Naive thymus-derived CD4-positive, alpha-beta T cell (primary cell): ENCODE measurements at regions not wholly inside any gene's neighbourhood (a gene's known extent, or its start where the extent isn't known, plus 50 kb on each side); places are given as distances from the start of the nearest gene placed in this dataset.

Source experiments
- ATAC-seq: fragments of 150-1000 bp; cut with Tn5 transposase; 2 replicates; pipeline ENCODE4 v1.10.0; 2021; ENCODE audit warnings: mild to moderate bottlenecking, moderate library complexity
- CTCF ChIA-PET: fragments of 350-600 bp; sonication (Branson Sonifier 250); formaldehyde crosslinking; loops from one replicate; lab custom pipeline; 2021; ENCODE audit warnings: antibody characterized with exemption; lab: Charles Lee
- POLR2A ChIA-PET: fragments of 350-600 bp; sonication (Branson Sonifier 250); formaldehyde crosslinking; loops from one replicate; lab custom pipeline; 2021; ENCODE audit warnings: antibody characterized with exemption, inconsistent platforms; lab: Charles Lee
- DNase-seq, 9 donors: peaks; one replicate each; pipeline versions ENCODE4 v3.0.0 to v3.0.0-alpha.2; 2020 to 2022; ENCODE audit warnings: mixed read lengths in 1 of 9
- H3K27ac ChIP-seq: one replicate; pipeline ENCODE4 v1.7.0; 2013; ENCODE audit warnings: mild to moderate bottlenecking, low read depth, low read length, moderate library complexity
- H3K27me3 ChIP-seq, 2 donors: one replicate each; pipeline ENCODE4 v1.7.0; 2013; ENCODE audit warnings: low read length in 2 of 2, mild to moderate bottlenecking in 2 of 2, moderate library complexity in 2 of 2; ENCODE audit not compliant: control insufficient read depth in 2 of 2, insufficient read depth in 2 of 2
- H3K36me3 ChIP-seq, 3 experiments: 1 replicate in 2 of 3; 2 replicates in 1 of 3; pipeline ENCODE4 v1.7.0; 2013; ENCODE audit warnings: low read length in 3 of 3, mild to moderate bottlenecking in 3 of 3, moderate library complexity in 1 of 3; ENCODE audit not compliant: insufficient read depth in 3 of 3, control insufficient read depth in 2 of 3
- H3K4me1 ChIP-seq, 2 donors: one replicate each; pipeline ENCODE4 v1.7.0; 2013; ENCODE audit warnings: low read length in 2 of 2, mild to moderate bottlenecking in 2 of 2, moderate library complexity in 1 of 2; ENCODE audit not compliant: control insufficient read depth in 2 of 2, insufficient read depth in 2 of 2
- H3K4me3 ChIP-seq: 2 replicates; pipeline ENCODE4 v1.7.0; 2013; ENCODE audit warnings: mild to moderate bottlenecking, low read length
- H3K9me3 ChIP-seq, 3 experiments: 1 replicate in 2 of 3; 2 replicates in 1 of 3; pipeline ENCODE4 v1.7.0; 2013; ENCODE audit warnings: low read length in 3 of 3; ENCODE audit not compliant: control insufficient read depth in 2 of 3
- H3K27ac Mint-ChIP-seq, 9 donors: one replicate each; pipeline ENCODE4 v1.8.0; 2020 to 2022; ENCODE audit warnings: mixed read lengths in 9 of 9, mild to moderate bottlenecking in 8 of 9, moderate library complexity in 5 of 9, inconsistent platforms in 2 of 9
- H3K27me3 Mint-ChIP-seq, 5 donors: one replicate each; pipeline ENCODE4 v1.8.0; 2021 to 2022; ENCODE audit warnings: mixed read lengths in 5 of 5, mild to moderate bottlenecking in 1 of 5
- H3K36me3 Mint-ChIP-seq, 5 donors: one replicate each; pipeline ENCODE4 v1.8.0; 2020 to 2022; ENCODE audit warnings: mixed read lengths in 5 of 5, mild to moderate bottlenecking in 3 of 5, inconsistent platforms in 1 of 5
- H3K4me1 Mint-ChIP-seq, 7 donors: one replicate each; pipeline ENCODE4 v1.8.0; 2020 to 2022; ENCODE audit warnings: mixed read lengths in 7 of 7, mild to moderate bottlenecking in 3 of 7, inconsistent platforms in 1 of 7
- H3K4me3 Mint-ChIP-seq, 10 donors: one replicate each; pipeline ENCODE4 v1.8.0; 2020 to 2022; ENCODE audit warnings: mild to moderate bottlenecking in 10 of 10, mixed read lengths in 10 of 10, moderate library complexity in 6 of 10, inconsistent platforms in 2 of 10
- H3K9me3 Mint-ChIP-seq, 11 donors: one replicate each; pipeline ENCODE4 v1.8.0; 2020 to 2022; ENCODE audit warnings: mixed read lengths in 11 of 11, mild to moderate bottlenecking in 4 of 11, inconsistent platforms in 1 of 11, moderate library complexity in 1 of 11
- intact Hi-C, 2 donors: fragments of 100-400 bp; cut with micrococcal nuclease; formaldehyde crosslinking; loops; one replicate each; pipeline ENCODE4 v1.15.1; 2023

GRCh38 chr20:7091655-7092054, 324.2 kb downstream of the BMP2 start:
- DNase-seq = no peak
- Histone ChIP-seq H3K9me3 (peaks cover 0 to under 1% (median 0%) of the 10 kb centered on the region in 3 experiments), H3K4me3 (no peak overlapping the region), H3K27me3 (no peaks in the 10 kb centered on the region), H3K27ac (no peak overlapping the region), H3K4me1 (no peaks in the 10 kb centered on the region), H3K36me3 (no peaks in the 10 kb centered on the region)
- Mint-ChIP-seq H3K4me1 (no peaks in the 10 kb centered on the region), H3K27me3 (peaks cover 0 to 7% (median 0%) of the 10 kb centered on the region in 5 donors), H3K36me3 (no peaks in the 10 kb centered on the region), H3K9me3 (peaks cover 0 to 12% (median 5%) of the 10 kb centered on the region in 11 donors), H3K4me3 (no peak overlapping the region), H3K27ac (no peak overlapping the region)
- ATAC-seq = no peak
- POLR2A ChIA-PET = no interaction called here
- CTCF ChIA-PET = no interaction called here
- intact Hi-C loops = loop anchor here in 1 of 2 donors (5.0 kb wide), 1 partner anchor 324 kb away; the partner anchor contains the start of gene BMP2

- intact Hi-C loops = loop anchor here in 1 of 2 donors (5.0 kb wide), 1 partner anchor 327 kb away; the partner anchor contains the start of gene BMP2
- Histone ChIP-seq H3K4me3 (no peak overlapping the region), H3K36me3 (no peaks in the 10 kb centered on the region), H3K27ac (no peak overlapping the region), H3K4me1 (no peaks in the 10 kb centered on the region), H3K9me3 (peaks cover 0 to 10% (median 0%) of the 10 kb centered on the region in 3 experiments), H3K27me3 (no peaks in the 10 kb centered on the region)
- CTCF ChIA-PET = no interaction called here
- ATAC-seq (no peak), DNase-seq (no peak)
- Mint-ChIP-seq H3K9me3 (peaks cover 0 to 33% (median 10%) of the 10 kb centered on the region in 11 donors), H3K4me3 (no peak overlapping the region), H3K4me1 (no peaks in the 10 kb centered on the region), H3K36me3 (no peaks in the 10 kb centered on the region), H3K27me3 (peaks cover 0 to 7% (median 0%) of the 10 kb centered on the region in 5 donors), H3K27ac (no peak overlapping the region)
- POLR2A ChIA-PET = no interaction called here
These were observed 327.0 kb downstream of the BMP2 start for GRCh38 chr20:7094438-7094997.

GRCh38 chr20:7106910-7107309, 339.4 kb downstream of the BMP2 start:
- Histone ChIP-seq H3K27me3 (no peaks in the 10 kb centered on the region), H3K36me3 (no peaks in the 10 kb centered on the region), H3K27ac (no peak overlapping the region), H3K9me3 (peaks cover 0 to 4% (median 0%) of the 10 kb centered on the region in 3 experiments), H3K4me3 (no peak overlapping the region), H3K4me1 (no peaks in the 10 kb centered on the region)
- no peak overlapping the region for H3K4me3 Mint-ChIP-seq
- ATAC-seq (no peak), DNase-seq (no peak)
- ChIA-PET POLR2A (no interaction called here), CTCF (no interaction called here)
- intact Hi-C loops = no loop called here
- H3K36me3 Mint-ChIP-seq = no peaks in the 10 kb centered on the region
- no peak overlapping the region for H3K27ac Mint-ChIP-seq
- no peaks in the 10 kb centered on the region for H3K27me3 Mint-ChIP-seq
- peaks cover 0 to 23% (median 3%) of the 10 kb centered on the region in 11 donors for H3K9me3 Mint-ChIP-seq
- no peaks in the 10 kb centered on the region for H3K4me1 Mint-ChIP-seq

- intact Hi-C loops = no loop called here
- Histone ChIP-seq H3K27ac (no peak overlapping the region), H3K4me1 (no peaks in the 10 kb centered on the region), H3K36me3 (no peaks in the 10 kb centered on the region), H3K9me3 (peaks cover 0 to 3% (median 0%) of the 10 kb centered on the region in 3 experiments), H3K27me3 (no peaks in the 10 kb centered on the region), H3K4me3 (no peak overlapping the region)
- no peaks in the 10 kb centered on the region for H3K4me1 Mint-ChIP-seq
- no peak for ATAC-seq
- no peaks in the 10 kb centered on the region for H3K27me3 Mint-ChIP-seq
- H3K27ac Mint-ChIP-seq = no peak overlapping the region
- ChIA-PET POLR2A (no interaction called here), CTCF (no interaction called here)
- H3K4me3 Mint-ChIP-seq = no peak overlapping the region
- H3K9me3 Mint-ChIP-seq = peaks cover 0 to 16% (median 0%) of the 10 kb centered on the region in 11 donors
- H3K36me3 Mint-ChIP-seq = no peaks in the 10 kb centered on the region
- no peak for DNase-seq
These were observed 341.4 kb downstream of the BMP2 start for GRCh38 chr20:7108929-7109328.

GRCh38 chr20:7113577-7114466, 346.3 kb downstream of the BMP2 start:
- no peak overlapping the region for H3K4me3 ChIP-seq
- no peaks in the 10 kb centered on the region for H3K4me1 Mint-ChIP-seq
- intact Hi-C loops = no loop called here

GRCh38 chr20:7123457-7123856, 356.0 kb downstream of the BMP2 start:
- ChIA-PET POLR2A (no interaction called here), CTCF (no interaction called here)
- Histone ChIP-seq H3K27me3 (no peaks in the 10 kb centered on the region), H3K36me3 (no peaks in the 10 kb centered on the region), H3K27ac (no peak overlapping the region), H3K4me3 (no peak overlapping the region), H3K4me1 (no peaks in the 10 kb centered on the region), H3K9me3 (no peaks in the 10 kb centered on the region)
- peaks cover 0 to 9% (median 2%) of the 10 kb centered on the region in 11 donors for H3K9me3 Mint-ChIP-seq
- no peak overlapping the region for H3K27ac Mint-ChIP-seq
- DNase-seq (no peak), ATAC-seq (no peak)
- H3K36me3 Mint-ChIP-seq = no peaks in the 10 kb centered on the region
- no peak overlapping the region for H3K4me3 Mint-ChIP-seq
- no peaks in the 10 kb centered on the region for H3K4me1 Mint-ChIP-seq
- intact Hi-C loops = no loop called here
- H3K27me3 Mint-ChIP-seq = no peaks in the 10 kb centered on the region

More at GRCh38 chr20:7113577-7114466, 346.3 kb downstream of the BMP2 start:
- Mint-ChIP-seq H3K36me3 (no peaks in the 10 kb centered on the region), H3K27ac (no peak overlapping the region), H3K9me3 (peaks cover 0 to 22% (median 0%) of the 10 kb centered on the region in 11 donors), H3K4me3 (no peak overlapping the region), H3K27me3 (no peaks in the 10 kb centered on the region)
- Histone ChIP-seq H3K36me3 (no peaks in the 10 kb centered on the region), H3K27ac (no peak overlapping the region), H3K4me1 (no peaks in the 10 kb centered on the region), H3K27me3 (no peaks in the 10 kb centered on the region), H3K9me3 (no peaks in the 10 kb centered on the region)
- no peak for DNase-seq
- CTCF ChIA-PET = no interaction called here
- ATAC-seq = no peak
- POLR2A ChIA-PET = no interaction called here
